GM19099 (cell line): ENCODE measurements at regions not wholly inside any gene's neighbourhood (a gene's known extent, or its start where the extent isn't known, plus 50 kb on each side); places are given as distances from the start of the nearest gene placed in this dataset.

Experiments
- POLR2A ChIP-seq: IDR thresholded peaks from 3 replicates; pipeline ENCODE4 v1.6.1; 2011; ENCODE audit warnings: low read depth; ENCODE audit not compliant: insufficient read length; ENCODE audit errors: extremely low read depth

- no peak for TF ChIP-seq POLR2A
These were observed 190.8 kb upstream of the PARP11 start for GRCh38 chr12:4064008-4064407.

- TF ChIP-seq POLR2A, result no peak
These were observed 186.8 kb upstream of the PARP11 start for GRCh38 chr12:4059898-4060568.

GRCh38 chr12:4056910-4057845 lies 184.0 kb upstream of the PARP11 start:
- TF ChIP-seq POLR2A, result no peak

GRCh38 chr12:4054630-4055029 lies 181.4 kb upstream of the PARP11 start:
- TF ChIP-seq POLR2A, result no peak

GRCh38 chr12:4052691-4053090 lies 179.5 kb upstream of the PARP11 start:
- no peak for TF ChIP-seq POLR2A

GRCh38 chr12:4051596-4051995 lies 178.4 kb upstream of the PARP11 start:
- no peak for TF ChIP-seq POLR2A

GRCh38 chr12:4050340-4050739 lies 177.1 kb upstream of the PARP11 start:
- no peak for TF ChIP-seq POLR2A

- no peak for TF ChIP-seq POLR2A
These were observed 176.3 kb upstream of the PARP11 start for GRCh38 chr12:4049298-4050080.

GRCh38 chr12:4047421-4047820 lies 174.2 kb upstream of the PARP11 start:
- TF ChIP-seq POLR2A, result no peak

GRCh38 chr12:4046495-4046840 lies 173.3 kb upstream of the PARP11 start:
- TF ChIP-seq POLR2A, result no peak

GRCh38 chr12:4045786-4046494 lies 172.7 kb upstream of the PARP11 start:
- TF ChIP-seq POLR2A, result no peak

GRCh38 chr12:4044736-4045730 lies 171.8 kb upstream of the PARP11 start:
- no peak for TF ChIP-seq POLR2A

GRCh38 chr12:4044101-4044500 lies 170.9 kb upstream of the PARP11 start:
- TF ChIP-seq POLR2A, result no peak
